ENCODE measurements at regions not wholly inside any gene's neighbourhood (a gene's known extent, or its start where the extent isn't known, plus 50 kb on each side); places are given as distances from the start of the nearest gene placed in this dataset.

- no peak for TF ChIP-seq USF1 (IDR thresholded peaks at IDR 0.05)
- TF ChIP-seq CEBPB (IDR thresholded peaks at IDR 0.05) = no peak
- no peak for TF ChIP-seq MAX (IDR thresholded peaks at IDR 0.05)
Measured at GRCh38 chr1:14110040-14110439, 410.1 kb downstream of the PRDM2 start.
